ENCODE measurements at regions not wholly inside any gene's neighbourhood (a gene's known extent, or its start where the extent isn't known, plus 50 kb on each side); places are given as distances from the start of the nearest gene placed in this dataset.

DNA sequence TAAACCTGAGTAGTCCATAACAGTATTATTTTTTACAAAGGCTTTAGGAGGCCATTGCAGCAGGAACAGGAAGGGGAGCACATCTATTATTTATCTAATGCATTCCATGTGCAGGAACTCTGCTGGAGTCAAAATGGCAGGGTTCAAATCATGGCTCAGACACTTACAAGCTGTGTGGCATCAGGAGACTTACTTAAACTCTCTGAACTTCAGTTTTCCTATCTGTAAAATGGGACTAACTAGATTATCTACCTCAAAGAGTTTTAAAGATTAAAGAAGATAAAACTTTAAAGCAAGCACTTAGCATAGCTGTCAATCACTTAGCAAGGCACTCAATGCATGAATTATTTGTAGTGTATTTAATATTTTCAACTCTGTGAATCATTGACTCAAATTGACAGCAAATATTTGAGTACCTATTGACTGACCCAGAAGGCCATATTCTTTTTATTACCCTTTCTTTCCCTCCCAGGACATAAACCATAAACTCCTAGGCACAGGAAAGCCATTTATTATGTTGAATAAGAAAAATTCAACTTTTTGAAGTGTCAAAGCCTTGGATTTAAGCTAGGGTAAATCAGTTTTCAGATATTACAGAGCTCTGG lies 115.8 kb upstream of the FAM204A start:
- TF ChIP-seq CTCF (IDR thresholded peaks at IDR 0.05) = no peak
- intact Hi-C loops (cut with DNase I; ENCODE audit: low total_unique reads) = no loop called here
- H3K27ac ChIP-seq = no peak overlapping the region
- H3K36me3 ChIP-seq = no peaks in the 10 kb centered on the region
- H3K27me3 ChIP-seq = peaks cover 0 to 12% of the 10 kb centered on the region in 2 donors
- no peak for DNase-seq
- H3K9me3 ChIP-seq = no peaks in the 10 kb centered on the region
- H3K4me1 ChIP-seq = no peaks in the 10 kb centered on the region
- no peak overlapping the region for H3K4me3 ChIP-seq

DNA sequence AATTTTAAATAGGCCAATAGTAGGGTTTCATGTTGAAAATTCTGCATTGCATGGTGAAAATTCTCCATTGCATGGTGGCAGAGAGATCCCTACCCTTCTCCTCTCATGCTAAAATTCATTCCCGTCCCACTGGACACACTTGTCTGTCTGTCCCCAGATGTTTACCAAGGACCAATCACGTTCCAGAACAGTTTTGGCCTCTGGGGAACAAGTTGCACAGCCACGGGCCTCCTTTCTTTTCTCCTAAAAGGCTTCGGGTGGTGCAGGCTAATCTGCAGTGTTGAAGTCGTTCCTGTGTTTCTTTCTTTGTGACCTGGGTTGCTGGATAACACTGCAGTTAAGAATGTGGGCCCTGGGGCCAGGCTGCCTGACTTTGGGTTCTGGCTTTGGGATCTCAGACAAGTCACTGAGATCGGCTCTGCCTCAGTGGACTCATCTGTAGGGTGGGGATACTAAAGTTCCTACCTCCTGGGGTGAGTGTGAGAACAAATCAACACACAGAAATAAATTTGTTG lies 113.1 kb upstream of the FAM204A start:
- intact Hi-C loops (cut with DNase I; ENCODE audit: low total_unique reads) = no loop called here
- Histone ChIP-seq H3K27ac (no peak overlapping the region), H3K36me3 (no peaks in the 10 kb centered on the region), H3K4me3 (no peak overlapping the region), H3K4me1 (no peaks in the 10 kb centered on the region), H3K27me3 (peaks cover 0 to 3% of the 10 kb centered on the region in 2 donors), H3K9me3 (peaks cover 0 to 4% (median 0%) of the 10 kb centered on the region in 3 donors)
- DNase-seq = no peak
- TF ChIP-seq CTCF (IDR thresholded peaks at IDR 0.05) = no peak

GRCh38 chr10:118454211-118454610 lies 112.1 kb upstream of the FAM204A start:
- intact Hi-C loops (cut with DNase I; ENCODE audit: low total_unique reads) = no loop called here
- no peak overlapping the region for H3K4me3 ChIP-seq
- no peaks in the 10 kb centered on the region for H3K4me1 ChIP-seq
- no peak for DNase-seq
- no peak for TF ChIP-seq CTCF (IDR thresholded peaks at IDR 0.05)
- H3K27ac ChIP-seq = no peak overlapping the region
- H3K9me3 ChIP-seq = peaks cover 0 to 4% (median 0%) of the 10 kb centered on the region in 3 donors
- peaks cover 0 to 12% of the 10 kb centered on the region in 2 donors for H3K27me3 ChIP-seq
- H3K36me3 ChIP-seq = no peaks in the 10 kb centered on the region

- intact Hi-C loops (cut with DNase I; ENCODE audit: low total_unique reads) = no loop called here
- peaks cover 0 to 4% (median 0%) of the 10 kb centered on the region in 3 donors for H3K9me3 ChIP-seq
- no peak overlapping the region for H3K27ac ChIP-seq
- TF ChIP-seq CTCF (IDR thresholded peaks at IDR 0.05) = no peak
- no peak overlapping the region for H3K4me3 ChIP-seq
- H3K27me3 ChIP-seq = peaks cover 0 to 20% of the 10 kb centered on the region in 2 donors
- H3K4me1 ChIP-seq = no peaks in the 10 kb centered on the region
- DNase-seq = no peak
- no peaks in the 10 kb centered on the region for H3K36me3 ChIP-seq
These were observed 110.0 kb upstream of the FAM204A start for GRCh38 chr10:118452098-118452497.

DNA sequence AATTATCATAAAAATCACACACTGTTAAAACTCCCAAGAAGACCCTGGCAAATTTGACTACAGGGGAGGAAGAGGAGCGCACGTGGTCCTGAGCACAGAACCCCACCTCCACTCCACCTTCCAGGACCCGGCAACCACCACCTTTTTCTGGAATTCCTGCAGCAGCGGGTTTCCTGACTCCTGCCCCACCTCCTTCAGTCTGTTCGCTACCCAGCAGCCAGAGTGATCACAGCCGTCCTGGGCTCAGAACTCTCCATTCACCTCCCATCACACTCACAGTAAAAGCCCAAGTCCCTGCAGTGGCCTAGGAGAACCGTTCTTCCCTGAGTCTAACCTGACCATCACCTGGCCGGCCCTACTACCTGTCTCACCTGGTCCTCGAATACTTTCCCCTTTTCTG lies 107.4 kb upstream of the FAM204A start:
- peaks cover 0 to 4% (median 0%) of the 10 kb centered on the region in 3 donors for H3K9me3 ChIP-seq
- no peak overlapping the region for H3K27ac ChIP-seq
- no peak for DNase-seq
- H3K36me3 ChIP-seq = no peaks in the 10 kb centered on the region
- intact Hi-C loops (cut with DNase I; ENCODE audit: low total_unique reads) = no loop called here
- no peaks in the 10 kb centered on the region for H3K4me1 ChIP-seq
- peaks cover 0 to 25% of the 10 kb centered on the region in 2 donors for H3K27me3 ChIP-seq
- TF ChIP-seq CTCF (IDR thresholded peaks at IDR 0.05) = no peak
- no peak overlapping the region for H3K4me3 ChIP-seq

Data from tibial artery (tissue), 4 donors.